ENCODE measurements at regions not wholly inside any gene's neighbourhood (a gene's known extent, or its start where the extent isn't known, plus 50 kb on each side); places are given as distances from the start of the nearest gene placed in this dataset.
A peak's percentile ranks its signal among the peaks of the same experiment; 100 is the strongest.

DNA sequence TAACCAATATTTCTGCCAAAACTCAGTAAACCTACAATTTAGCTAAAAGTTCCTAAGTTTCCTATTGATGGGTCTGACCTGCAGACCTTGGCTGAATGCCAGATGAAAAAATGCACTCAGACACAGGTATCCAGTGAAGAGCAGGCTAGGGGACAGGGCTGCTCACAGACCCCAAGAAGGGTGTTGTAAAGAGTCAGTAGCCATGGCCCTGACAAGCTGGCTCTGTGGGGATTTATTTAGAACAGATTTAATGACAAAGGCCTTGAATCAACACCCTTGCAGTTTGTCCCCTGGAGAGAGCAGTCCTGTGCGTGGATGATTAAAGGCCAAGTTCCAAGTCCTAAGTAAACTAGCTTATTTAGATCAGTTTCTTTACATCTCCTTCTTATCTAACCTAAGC is 1243.2 kb upstream of the ADGRL4 start:
- no peak overlapping the region for H3K27ac ChIP-seq
- DNase-seq (ENCODE audit: low read depth, low spot score): no peak

DNA sequence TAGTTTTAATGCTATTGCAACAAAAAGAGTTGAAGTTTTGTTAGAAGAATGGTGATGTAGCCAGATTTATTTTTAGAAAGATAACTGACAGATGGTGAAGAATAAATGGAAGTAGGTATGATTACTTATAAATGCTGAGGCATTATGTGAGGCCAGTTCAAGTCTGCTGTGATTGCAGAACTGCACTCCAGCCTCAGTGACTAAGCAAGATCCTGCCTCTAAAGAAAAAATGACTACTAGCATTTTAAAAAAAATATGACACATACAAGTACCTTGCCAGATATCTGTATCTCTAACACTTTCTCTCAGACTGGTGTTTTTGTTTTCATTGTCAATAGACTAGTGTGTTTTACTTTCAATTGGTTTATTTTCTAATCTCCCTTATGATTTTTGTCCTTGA is 1242.4 kb upstream of the ADGRL4 start:
- DNase-seq (ENCODE audit: low read depth, low spot score): peak; percentile 20
- H3K27ac ChIP-seq: no peak overlapping the region

DNA sequence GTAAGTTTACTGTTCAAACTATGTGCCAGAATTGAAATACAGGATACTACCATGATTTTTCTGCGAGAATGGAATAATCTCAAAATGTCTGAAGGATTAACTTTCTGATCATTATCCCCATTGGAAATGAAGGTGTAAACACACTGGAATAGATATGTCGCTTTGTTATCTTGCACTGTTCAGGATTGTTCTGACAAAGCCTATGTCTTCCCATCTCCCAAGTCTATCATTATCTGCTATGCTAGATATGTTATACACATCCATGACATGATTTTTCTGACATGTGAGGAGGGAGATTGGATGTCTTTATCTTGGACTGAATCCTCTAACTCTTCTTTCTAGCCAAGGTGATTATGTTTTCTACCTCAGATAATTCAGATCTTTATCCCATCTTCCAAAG is 1239.3 kb upstream of the ADGRL4 start:
- DNase-seq (ENCODE audit: low read depth, low spot score): no peak
- H3K27ac ChIP-seq: no peak overlapping the region

DNA sequence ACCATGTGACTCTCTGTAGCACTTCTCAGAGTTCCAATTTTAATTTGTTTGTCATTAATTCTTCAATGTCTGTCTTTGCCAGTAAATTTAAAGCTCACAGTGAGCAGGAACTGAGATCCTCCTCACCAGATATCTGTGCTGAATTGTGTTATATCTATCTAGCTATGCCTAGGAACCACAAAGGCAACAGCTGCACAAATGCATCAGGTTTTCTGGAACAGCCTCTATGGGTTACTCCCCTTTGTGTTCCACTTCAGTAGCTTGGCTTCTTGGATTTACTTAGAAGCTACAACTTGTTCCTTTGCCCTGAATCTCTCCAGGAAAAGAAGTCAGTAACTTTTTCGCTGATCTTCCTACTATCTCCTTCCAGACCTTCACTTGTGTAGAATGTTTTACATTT is 1237.8 kb upstream of the ADGRL4 start:
- no peak for DNase-seq (ENCODE audit: low read depth, low spot score)

DNA sequence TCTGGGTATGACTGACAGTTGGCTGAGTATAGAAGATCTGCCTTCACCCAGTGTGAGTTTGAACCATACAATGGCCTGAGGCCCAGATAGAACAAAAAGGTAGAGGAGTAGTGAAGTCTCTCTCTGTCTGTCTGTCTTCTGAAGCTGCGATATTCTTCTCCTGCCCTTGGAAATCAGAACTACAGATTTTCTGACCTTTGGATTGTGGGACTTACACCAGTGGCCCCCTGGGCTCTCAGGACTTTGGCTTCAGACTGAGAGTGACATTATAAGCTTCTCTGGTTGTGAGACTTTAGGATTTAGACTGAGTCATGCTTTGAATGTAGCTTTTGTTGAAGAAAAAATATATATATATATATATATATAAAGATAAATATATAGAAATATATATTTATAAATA is 1235.0 kb upstream of the ADGRL4 start:
- no peak overlapping the region for H3K27ac ChIP-seq
- no peak for DNase-seq (ENCODE audit: low read depth, low spot score)

More for the DNA sequence above, 1237.8 kb upstream of the ADGRL4 start:
- no peak overlapping the region for H3K27ac ChIP-seq

GRCh38 chr1:80225510-80225909 is 1219.0 kb upstream of the ADGRL4 start:
- DNase-seq (ENCODE audit: low read depth, low spot score): no peak
- H3K27ac ChIP-seq: no peak overlapping the region

- no peak for DNase-seq (ENCODE audit: low read depth, low spot score)
- no peak overlapping the region for H3K27ac ChIP-seq
Observed at GRCh38 chr1:80221319-80221718, 1214.8 kb upstream of the ADGRL4 start.

DNA sequence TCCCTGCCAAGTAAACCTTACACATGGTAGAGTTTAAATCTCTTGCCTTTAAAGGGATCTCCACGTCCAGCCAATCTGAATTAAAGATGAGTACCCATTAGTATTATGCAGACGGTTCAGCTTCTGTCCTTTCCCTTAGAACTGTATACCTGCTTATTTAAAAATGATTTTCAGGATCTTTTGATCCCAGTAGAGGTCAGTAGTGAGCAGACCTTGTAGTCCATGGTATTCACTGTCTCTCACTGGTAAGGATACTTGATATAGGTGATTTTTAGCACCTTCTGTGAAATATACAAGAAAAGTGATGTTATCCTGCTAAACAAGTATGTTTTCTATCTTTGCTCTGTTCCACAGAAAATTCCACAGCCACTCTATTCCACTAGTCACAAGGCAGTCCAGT is 1211.6 kb upstream of the ADGRL4 start:
- peak overlapping the region; percentile 4 for H3K27ac ChIP-seq
- DNase-seq (ENCODE audit: low read depth, low spot score): peak; percentile 14

DNA sequence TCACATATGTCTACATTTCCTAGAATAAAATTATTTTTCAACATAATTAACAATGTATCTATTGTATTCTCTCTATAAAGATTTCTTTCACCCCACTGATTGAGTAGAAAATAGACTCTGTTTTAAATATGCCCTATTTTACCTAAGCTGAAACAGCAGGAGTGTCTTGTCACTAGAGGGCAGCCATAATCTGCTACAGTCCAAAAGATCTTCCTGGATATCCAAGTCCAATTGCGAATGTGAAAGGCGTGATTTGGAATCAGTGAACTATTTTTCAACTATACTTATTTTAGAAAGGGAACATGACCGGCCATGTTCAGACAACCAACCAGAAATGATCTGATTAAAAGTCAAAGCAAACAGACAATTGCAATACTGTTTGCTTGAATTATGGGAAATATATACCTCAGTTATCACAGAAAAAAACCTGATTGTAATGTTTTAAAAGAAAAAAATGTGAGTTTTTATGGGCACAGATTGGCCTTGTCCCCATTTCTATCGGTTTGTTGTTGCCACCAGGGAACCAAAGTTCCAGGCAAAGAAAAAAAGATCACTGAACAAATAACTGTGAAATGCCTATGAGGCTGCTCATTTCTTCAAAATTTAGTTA is 1211.0 kb upstream of the ADGRL4 start:
- DNase-seq (ENCODE audit: low read depth, low spot score): peak; percentile 10
- peak overlapping the region; percentile 4 for H3K27ac ChIP-seq

DNA sequence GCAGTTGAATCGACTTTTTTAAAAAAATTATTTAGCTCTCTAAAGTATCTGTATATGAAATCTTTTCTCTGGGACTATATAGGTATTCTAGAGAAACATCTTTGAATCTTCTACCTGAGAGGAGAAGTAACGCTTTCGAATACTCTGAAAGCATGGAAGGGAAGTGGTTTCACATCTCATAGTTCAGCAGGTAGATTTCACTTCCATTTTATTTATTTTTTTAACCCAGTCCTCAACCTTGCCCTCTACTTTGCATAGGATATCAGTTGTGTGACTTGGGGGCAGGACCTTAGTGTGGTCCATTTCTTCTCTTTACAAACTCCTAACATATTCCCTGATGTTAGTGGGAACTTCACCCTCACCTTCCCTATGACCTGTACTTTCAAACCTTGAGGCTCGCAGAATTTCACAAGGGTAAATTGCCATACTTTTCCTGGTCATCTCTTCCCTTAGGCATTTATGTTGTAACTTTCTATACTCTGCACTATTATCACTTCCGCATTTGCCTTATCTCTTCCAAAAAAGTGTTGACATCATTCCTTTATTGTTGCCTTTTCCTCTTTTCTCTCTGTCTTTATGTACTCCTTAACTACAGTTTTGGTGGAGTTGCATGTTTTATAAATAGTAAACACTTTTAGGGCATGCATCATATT is 1208.5 kb upstream of the ADGRL4 start:
- no peak for DNase-seq (ENCODE audit: low read depth, low spot score)
- no peak overlapping the region for H3K27ac ChIP-seq

GRCh38 chr1:80212948-80213347 is 1206.4 kb upstream of the ADGRL4 start:
- no peak for DNase-seq (ENCODE audit: low read depth, low spot score)

GRCh38 chr1:80211691-80212380 is 1205.3 kb upstream of the ADGRL4 start:
- H3K27ac ChIP-seq: no peak overlapping the region
- no peak for DNase-seq (ENCODE audit: low read depth, low spot score)

More at GRCh38 chr1:80212948-80213347, 1206.4 kb upstream of the ADGRL4 start:
- no peak overlapping the region for H3K27ac ChIP-seq

DNA sequence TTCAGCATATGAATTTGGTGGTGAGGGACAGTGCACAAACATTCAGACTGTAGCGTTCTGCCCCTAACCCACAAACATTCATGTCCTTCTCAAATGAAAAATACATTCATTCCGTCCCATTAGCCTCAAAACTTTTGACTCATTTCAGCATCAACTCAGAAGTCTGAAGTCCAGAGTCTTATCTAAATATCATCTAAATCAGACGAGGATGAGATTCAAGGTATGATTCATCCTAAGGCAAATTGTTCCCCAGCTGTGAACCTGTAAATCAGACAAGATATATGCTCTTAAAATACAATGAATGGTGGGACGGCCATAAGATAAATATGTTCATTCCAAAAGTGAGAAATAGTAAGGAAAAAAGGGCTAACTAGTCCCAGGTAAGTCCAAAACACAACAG is 1195.6 kb upstream of the ADGRL4 start:
- no peak overlapping the region for H3K27ac ChIP-seq
- no peak for DNase-seq (ENCODE audit: low read depth, low spot score)

GRCh38 chr1:80194221-80194620 is 1187.7 kb upstream of the ADGRL4 start:
- no peak overlapping the region for H3K27ac ChIP-seq
- DNase-seq (ENCODE audit: low read depth, low spot score): no peak

DNA sequence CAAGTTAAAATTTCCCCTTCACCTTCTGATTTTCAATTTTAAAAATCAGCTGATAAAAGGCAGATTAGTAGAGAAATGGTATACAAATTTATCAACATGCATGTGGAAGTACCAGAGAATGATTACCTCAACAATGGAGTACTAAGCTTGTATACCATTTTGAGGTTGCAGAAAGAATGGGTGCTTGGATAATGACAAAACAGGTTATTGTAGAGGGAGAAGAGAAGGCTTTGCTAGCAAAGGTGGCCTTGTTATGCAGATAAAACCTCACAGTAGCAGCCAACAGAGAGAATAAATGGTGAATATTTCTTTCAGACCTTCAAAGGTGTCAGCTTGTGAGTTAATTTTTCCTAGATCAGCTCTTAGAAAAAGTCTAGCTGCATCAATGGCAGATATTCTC is 1174.9 kb upstream of the ADGRL4 start:
- H3K27ac ChIP-seq: no peak overlapping the region
- no peak for DNase-seq (ENCODE audit: low read depth, low spot score)

DNA sequence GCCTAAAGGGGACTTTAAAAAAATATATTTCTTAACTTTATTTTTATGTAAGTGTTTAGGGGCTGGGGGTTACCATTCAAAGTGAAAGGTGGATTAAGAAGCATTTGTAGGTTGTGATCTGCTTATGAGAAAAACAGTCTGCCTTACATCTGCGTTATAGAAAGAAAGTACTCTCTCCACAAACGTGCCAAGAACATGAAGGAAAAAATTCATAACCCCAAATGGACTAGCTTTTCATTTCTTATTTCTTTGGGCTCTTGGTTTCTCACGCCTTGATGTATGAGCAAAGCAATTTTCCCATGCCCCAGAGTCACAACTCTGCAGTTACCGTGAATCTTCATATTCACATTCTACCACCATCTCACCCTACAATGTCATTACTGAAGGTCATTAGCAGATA is 1165.1 kb upstream of the ADGRL4 start:
- no peak overlapping the region for H3K27ac ChIP-seq
- DNase-seq (ENCODE audit: low read depth, low spot score): no peak

GRCh38 chr1:80170811-80171485 is 1164.4 kb upstream of the ADGRL4 start:
- no peak overlapping the region for H3K27ac ChIP-seq
- DNase-seq (ENCODE audit: low read depth, low spot score): no peak

DNA sequence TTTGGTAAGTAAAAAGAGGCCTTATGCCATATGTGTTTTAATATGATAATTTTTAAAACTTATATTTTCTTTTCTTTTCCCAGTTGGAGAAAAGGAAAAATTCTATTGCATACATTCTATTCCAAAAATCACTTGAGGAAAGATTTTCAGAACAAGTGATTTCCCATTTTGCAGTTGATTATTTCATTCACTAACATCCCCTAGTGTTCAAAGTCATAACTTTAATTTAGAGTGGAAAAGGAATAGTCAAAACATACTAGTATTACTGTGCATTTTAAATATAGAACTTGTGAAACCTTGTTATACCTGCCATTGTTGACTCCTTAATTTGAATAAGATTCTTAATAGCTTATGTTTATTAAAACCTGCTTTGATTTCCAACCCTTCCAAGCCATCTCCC is 1157.6 kb upstream of the ADGRL4 start:
- no peak for DNase-seq (ENCODE audit: low read depth, low spot score)
- no peak overlapping the region for H3K27ac ChIP-seq

DNA sequence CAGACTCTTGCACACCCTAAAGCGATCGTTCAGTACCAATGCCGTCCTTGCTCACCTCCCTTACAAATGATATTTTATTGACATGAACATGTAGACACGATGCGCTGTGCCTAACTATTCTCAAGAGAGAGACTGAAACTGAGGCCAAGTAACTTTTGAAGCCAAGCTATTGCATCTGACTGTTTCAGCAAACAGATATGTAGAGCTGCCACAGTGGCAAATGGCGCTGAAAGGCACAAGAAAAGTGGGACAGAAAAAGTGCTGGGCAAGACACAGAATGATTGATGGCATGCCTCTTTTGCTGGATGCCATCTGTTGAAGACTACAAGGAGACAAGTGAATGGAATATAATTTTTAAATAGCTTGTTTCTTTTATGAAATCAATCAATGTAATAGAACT is 1157.2 kb upstream of the ADGRL4 start:
- no peak overlapping the region for H3K27ac ChIP-seq
- DNase-seq (ENCODE audit: low read depth, low spot score): no peak

GRCh38 chr1:80158771-80159170 is 1152.2 kb upstream of the ADGRL4 start:
- no peak overlapping the region for H3K27ac ChIP-seq
- no peak for DNase-seq (ENCODE audit: low read depth, low spot score)

- H3K27ac ChIP-seq: no peak overlapping the region
- DNase-seq (ENCODE audit: low read depth, low spot score): no peak
Observed at GRCh38 chr1:80158266-80158665, 1151.7 kb upstream of the ADGRL4 start.
